Gastrocnemius medialis (tissue), 4 donors: ENCODE measurements at regions not wholly inside any gene's neighbourhood (a gene's known extent, or its start where the extent isn't known, plus 50 kb on each side); places are given as distances from the start of the nearest gene placed in this dataset.
"Not testable (repeated sequence)": the region's sequence is repeated elsewhere in the genome, so short reads cannot be mapped to it uniquely, and the experiment has no call there.

Experiments
- ATAC-seq, 2 donors: fragments of 150-250 bp; one replicate each; pipeline ENCODE4 v1.9.1; 2016
- DNase-seq, 2 donors: peaks; one replicate each; pipeline ENCODE4 v3.0.0-alpha.2; 2019
- H3K27ac ChIP-seq, 4 donors: fragments of 200-600 bp; sonication (generic); 1 replicate in 1 of 4; 2 replicates in 3 of 4; pipeline ENCODE4 v1.5.1; 2016 to 2018; ENCODE audit warnings: mild to moderate bottlenecking in 2 of 4, moderate library complexity in 1 of 4
- H3K27me3 ChIP-seq, 3 donors: fragments of 200-600 bp; sonication (generic) in 2 of 3; 1 replicate in 1 of 3; 2 replicates in 2 of 3; pipeline versions ENCODE4 v1.5.1 to v1.6.0; 2016 to 2019; ENCODE audit warnings: mild to moderate bottlenecking in 1 of 3, moderate library complexity in 1 of 3
- H3K36me3 ChIP-seq, 2 donors: fragments of 200-600 bp; sonication (generic) in 1 of 2; one replicate each; pipeline ENCODE4 v1.5.1; 2017 to 2018
- H3K4me1 ChIP-seq, 2 donors: fragments of 200-600 bp; sonication (generic) in 1 of 2; one replicate each; pipeline ENCODE4 v1.5.1; 2016 to 2017; ENCODE audit warnings: mild to moderate bottlenecking in 2 of 2
- H3K4me3 ChIP-seq, 4 donors: fragments of 200-600 bp; sonication (generic) in 3 of 4; 1 replicate in 1 of 4; 2 replicates in 3 of 4; pipeline ENCODE4 v1.5.1; 2016 to 2019; ENCODE audit warnings: mild to moderate bottlenecking in 2 of 4
- H3K9me3 ChIP-seq, 3 donors: fragments of 200-600 bp; sonication (generic) in 2 of 3; 1 replicate in 1 of 3; 2 replicates in 2 of 3; pipeline ENCODE4 v1.5.1; 2016 to 2019
- POLR2A ChIP-seq, 2 donors: fragments of 450-650 bp; IDR thresholded peaks; one replicate each; pipeline ENCODE4 v1.6.1; 2017; ENCODE audit warnings: antibody characterized with exemption in 2 of 2, mild to moderate bottlenecking in 2 of 2, moderate library complexity in 2 of 2
- in situ Hi-C, 4 donors: fragments of 200-750 bp; cut with MboI; loops; one replicate each; pipeline versions ENCODE4 v1.15.0 to v1.8.0; 2017; ENCODE audit warnings: low sequenced_read_pairs in 4 of 4
- intact Hi-C: fragments of 100-400 bp; cut with DNase I; formaldehyde crosslinking; loops from one replicate; pipeline ENCODE4 v1.15.1; 2023; ENCODE audit warnings: low total_unique reads
- TF ChIP-seq, protein P1 (sequence below), 5 experiments: fragments of 450-650 bp in 3 of 5; fragments of 200-600 bp in 2 of 5; sonication (generic) in 2 of 5; IDR thresholded peaks in 4 of 5; conservative IDR thresholded peaks in 1 of 5; 1 replicate in 4 of 5; 2 replicates in 1 of 5; pipeline ENCODE4 v1.5.1; 2016 to 2019; ENCODE audit warnings: antibody characterized with exemption in 5 of 5, mild to moderate bottlenecking in 3 of 5, moderate library complexity in 3 of 5

DNA sequence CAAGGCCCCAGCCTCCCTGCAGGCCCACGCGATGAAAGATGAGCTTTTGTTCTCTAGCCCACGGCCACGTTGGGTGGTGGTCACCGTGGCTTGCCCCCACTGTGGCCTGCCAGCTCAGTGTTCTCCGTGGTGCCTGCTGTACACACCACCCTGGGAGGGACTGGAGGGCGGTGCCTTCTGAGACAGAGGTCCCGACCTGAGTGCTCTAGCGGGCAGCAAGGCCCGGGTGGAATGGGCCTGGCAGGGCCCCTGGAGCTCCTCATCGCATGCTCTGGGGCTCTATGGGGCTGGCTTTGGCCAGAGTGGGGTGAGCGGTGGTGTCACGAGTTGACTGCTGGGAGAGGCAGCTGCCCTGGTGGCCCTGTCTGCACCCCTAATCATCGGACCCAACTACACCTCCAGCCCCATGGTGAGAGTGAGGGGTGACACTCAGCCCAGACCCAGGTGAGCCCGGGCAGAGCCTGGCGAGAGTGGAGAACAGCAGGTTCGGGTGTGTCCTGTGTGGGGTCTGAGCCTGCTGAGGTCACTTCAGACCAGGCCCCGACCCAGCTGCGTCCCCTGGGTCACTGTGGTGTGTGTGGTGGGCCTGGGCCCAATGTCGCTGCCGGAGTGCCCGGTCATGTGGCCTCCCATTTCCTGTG, 541.9 kb downstream of the TBC1D22A start:
- intact Hi-C loops = no loop called here
- Histone ChIP-seq H3K27me3 (no peaks in the 10 kb centered on the region), H3K4me3 (no peak overlapping the region), H3K9me3 (no peaks in the 10 kb centered on the region), H3K4me1 (no peaks in the 10 kb centered on the region), H3K36me3 (no peaks in the 10 kb centered on the region), H3K27ac (no peak overlapping the region)
- TF ChIP-seq, protein P1, sequence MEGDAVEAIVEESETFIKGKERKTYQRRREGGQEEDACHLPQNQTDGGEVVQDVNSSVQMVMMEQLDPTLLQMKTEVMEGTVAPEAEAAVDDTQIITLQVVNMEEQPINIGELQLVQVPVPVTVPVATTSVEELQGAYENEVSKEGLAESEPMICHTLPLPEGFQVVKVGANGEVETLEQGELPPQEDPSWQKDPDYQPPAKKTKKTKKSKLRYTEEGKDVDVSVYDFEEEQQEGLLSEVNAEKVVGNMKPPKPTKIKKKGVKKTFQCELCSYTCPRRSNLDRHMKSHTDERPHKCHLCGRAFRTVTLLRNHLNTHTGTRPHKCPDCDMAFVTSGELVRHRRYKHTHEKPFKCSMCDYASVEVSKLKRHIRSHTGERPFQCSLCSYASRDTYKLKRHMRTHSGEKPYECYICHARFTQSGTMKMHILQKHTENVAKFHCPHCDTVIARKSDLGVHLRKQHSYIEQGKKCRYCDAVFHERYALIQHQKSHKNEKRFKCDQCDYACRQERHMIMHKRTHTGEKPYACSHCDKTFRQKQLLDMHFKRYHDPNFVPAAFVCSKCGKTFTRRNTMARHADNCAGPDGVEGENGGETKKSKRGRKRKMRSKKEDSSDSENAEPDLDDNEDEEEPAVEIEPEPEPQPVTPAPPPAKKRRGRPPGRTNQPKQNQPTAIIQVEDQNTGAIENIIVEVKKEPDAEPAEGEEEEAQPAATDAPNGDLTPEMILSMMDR (IDR thresholded peaks at IDR 0.05 in 4 of 5, conservative IDR thresholded peaks at IDR 0.05 in 1 of 5) = no peak
- no peak for TF ChIP-seq POLR2A (IDR thresholded peaks at IDR 0.05)
- ATAC-seq = no peak
- no peak for DNase-seq
- in situ Hi-C loops = no loop called here

DNA sequence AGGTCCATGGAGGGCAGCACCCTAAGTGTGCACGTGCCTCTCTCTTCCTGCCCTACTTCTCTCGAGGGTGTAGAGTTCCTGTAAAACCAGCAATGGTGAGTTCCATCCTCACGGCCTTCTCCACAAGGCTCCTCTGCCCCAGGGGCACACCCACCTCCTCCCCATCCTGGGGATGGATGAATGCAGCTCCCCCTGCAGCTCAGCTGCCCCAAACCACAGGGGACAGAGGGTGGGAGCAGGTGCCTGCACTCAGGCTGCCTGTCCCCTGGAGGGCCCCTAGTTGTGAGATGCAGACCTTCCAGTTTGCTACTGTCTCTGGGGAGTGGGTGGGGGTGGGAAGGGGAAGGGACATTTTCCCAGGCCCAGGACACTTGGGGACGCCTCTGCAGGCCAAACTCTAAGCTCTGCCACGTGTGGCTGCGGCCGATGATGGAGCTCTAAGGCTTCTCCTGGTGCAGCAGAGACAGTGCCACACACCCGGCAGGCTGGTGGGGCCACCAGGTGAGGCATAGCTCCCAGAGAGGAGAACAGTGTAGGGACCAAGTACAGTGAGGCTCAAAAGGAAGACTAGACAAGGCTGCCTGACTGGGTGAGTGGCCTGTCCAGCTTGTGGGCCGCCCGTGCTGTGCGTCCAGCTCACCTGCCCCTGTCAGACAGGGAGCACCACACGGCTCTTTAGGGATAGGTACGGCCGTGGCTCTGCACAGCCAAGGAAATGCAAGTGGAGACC, 540.9 kb downstream of the TBC1D22A start:
- H3K36me3 ChIP-seq = no peaks in the 10 kb centered on the region
- intact Hi-C loops = no loop called here
- TF ChIP-seq, protein P1 (IDR thresholded peaks at IDR 0.05 in 4 of 5, conservative IDR thresholded peaks at IDR 0.05 in 1 of 5) = no peak
- TF ChIP-seq POLR2A (IDR thresholded peaks at IDR 0.05) = no peak
- no peaks in the 10 kb centered on the region for H3K27me3 ChIP-seq
- H3K9me3 ChIP-seq = no peaks in the 10 kb centered on the region
- no peaks in the 10 kb centered on the region for H3K4me1 ChIP-seq
- H3K4me3 ChIP-seq = no peak overlapping the region
- H3K27ac ChIP-seq = no peak overlapping the region
- ATAC-seq = no peak
- in situ Hi-C loops = no loop called here
- DNase-seq = no peak

DNA sequence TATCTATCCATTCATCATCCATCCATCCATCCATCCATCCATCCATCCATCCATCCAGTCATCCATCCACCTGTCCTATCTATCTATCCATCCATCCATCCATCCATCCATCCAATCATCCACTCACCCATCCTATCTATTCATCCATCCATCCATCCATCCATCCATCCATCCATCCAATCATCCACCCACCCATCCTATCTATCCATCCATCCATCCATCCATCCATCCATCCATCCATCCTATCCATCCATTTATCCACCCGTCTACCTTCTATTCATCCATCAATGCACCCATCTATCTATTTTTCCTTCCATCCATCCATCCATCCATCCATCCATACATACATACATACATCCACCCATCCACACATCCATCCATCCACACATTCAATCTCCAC, 540.1 kb downstream of the TBC1D22A start:
- H3K4me3 ChIP-seq, H3K36me3 ChIP-seq, H3K27me3 ChIP-seq, DNase-seq, in situ Hi-C loops, intact Hi-C loops, ATAC-seq, H3K27ac ChIP-seq, H3K4me1 ChIP-seq, H3K9me3 ChIP-seq: not testable (repeated sequence)

DNA sequence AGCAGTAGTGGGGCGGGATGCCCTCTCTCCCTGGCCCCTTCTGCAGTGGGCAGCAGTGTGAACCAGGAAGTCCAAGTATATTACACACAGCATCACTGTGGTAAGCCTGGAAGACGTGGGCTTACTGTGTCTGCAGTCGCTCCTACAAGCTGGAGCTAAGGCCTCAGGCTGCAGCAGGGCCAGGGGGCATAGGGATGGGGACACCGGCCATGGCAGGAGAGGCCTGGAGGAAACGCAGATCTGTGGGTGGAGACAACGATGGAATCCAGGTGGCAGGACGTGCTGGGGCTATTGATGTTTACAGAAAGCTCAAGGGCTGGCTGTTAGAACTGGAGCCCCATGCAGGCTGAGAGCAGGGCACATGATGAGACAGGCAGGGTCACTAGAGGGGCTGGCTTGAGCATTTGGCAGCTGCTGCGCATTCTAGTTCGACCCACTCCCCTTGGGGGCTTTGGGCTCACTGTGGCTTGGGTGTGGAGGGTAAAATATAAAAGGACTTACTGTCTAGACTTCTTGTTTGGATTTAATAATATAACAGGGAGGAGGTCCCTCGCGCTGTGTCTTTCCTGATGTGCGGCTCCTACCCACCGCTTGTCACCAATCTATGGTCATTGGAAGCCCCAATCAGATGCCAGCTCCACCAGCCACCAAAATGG, 539.5 kb downstream of the TBC1D22A start:
- H3K36me3 ChIP-seq = no peaks in the 10 kb centered on the region
- no peak overlapping the region for H3K4me3 ChIP-seq
- intact Hi-C loops = no loop called here
- in situ Hi-C loops = no loop called here
- no peak for ATAC-seq
- H3K27ac ChIP-seq = no peak overlapping the region
- no peaks in the 10 kb centered on the region for H3K4me1 ChIP-seq
- TF ChIP-seq POLR2A (IDR thresholded peaks at IDR 0.05) = no peak
- TF ChIP-seq, protein P1 (IDR thresholded peaks at IDR 0.05 in 4 of 5, conservative IDR thresholded peaks at IDR 0.05 in 1 of 5) = no peak
- DNase-seq = no peak
- H3K27me3 ChIP-seq = no peaks in the 10 kb centered on the region
- H3K9me3 ChIP-seq = no peaks in the 10 kb centered on the region

DNA sequence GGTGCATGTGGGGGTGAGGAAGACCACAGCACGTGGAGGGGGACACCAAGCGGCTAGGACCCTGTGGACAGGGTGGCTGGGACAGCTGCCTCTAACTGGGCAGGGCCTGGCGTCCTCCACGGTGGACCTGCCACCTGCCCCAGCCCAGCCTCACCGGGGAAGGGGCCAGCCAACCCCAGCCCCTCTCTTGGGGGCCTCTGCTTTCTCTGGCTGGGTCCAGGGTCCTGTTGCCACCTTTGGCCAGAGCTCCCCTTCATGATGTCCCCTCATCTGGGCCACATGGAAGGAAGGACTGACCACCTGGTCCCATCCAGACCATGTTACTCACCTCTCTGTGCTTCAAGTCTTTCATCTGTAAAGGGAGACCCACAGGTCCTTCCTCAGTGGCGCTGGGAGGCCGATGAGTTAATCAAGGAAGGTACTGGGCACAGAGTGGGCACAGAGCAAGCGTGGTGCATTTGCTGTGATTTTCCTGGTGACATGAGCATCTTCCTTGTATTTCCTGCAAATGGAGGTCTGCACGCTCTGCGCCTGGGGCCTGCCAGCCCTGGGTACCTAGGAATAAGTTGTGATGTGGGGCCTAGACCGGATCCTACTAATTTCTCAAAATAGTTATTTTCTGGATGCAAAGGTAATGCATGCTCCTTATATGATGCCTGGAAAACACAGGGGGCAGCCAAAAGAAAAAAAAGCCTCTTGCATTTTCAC, 538.4 kb downstream of the TBC1D22A start:
- intact Hi-C loops = no loop called here

More for the DNA sequence above, 538.4 kb downstream of the TBC1D22A start:
- Histone ChIP-seq H3K4me3 (no peak overlapping the region), H3K36me3 (no peaks in the 10 kb centered on the region), H3K27me3 (no peaks in the 10 kb centered on the region), H3K4me1 (no peaks in the 10 kb centered on the region), H3K9me3 (no peaks in the 10 kb centered on the region), H3K27ac (no peak overlapping the region)
- no peak for DNase-seq
- in situ Hi-C loops = no loop called here
- ATAC-seq = no peak
- TF ChIP-seq POLR2A (IDR thresholded peaks at IDR 0.05) = no peak
- TF ChIP-seq, protein P1 (IDR thresholded peaks at IDR 0.05 in 4 of 5, conservative IDR thresholded peaks at IDR 0.05 in 1 of 5) = no peak
